A549 (cell line): ENCODE measurements at regions not wholly inside any gene's neighbourhood (a gene's known extent, or its start where the extent isn't known, plus 50 kb on each side); places are given as distances from the start of the nearest gene placed in this dataset.

Experiments used
- ATAC-seq, 2 experiments: fragments of 200-7000 bp in 1 of 2; fragments of >200 bp in 1 of 2; cut with Nextera tagmentation in 1 of 2; cut with Tn5 transposase in 1 of 2; 3 replicates each; pipeline versions ENCODE4 v1.8.0 to v1.9.1; 2018 to 2020; ENCODE audit warnings: mild to moderate bottlenecking in 1 of 2, moderate library complexity in 1 of 2
- CTCF ChIA-PET: fragments of 300-600 bp; sonication (Branson Sonifier 250); formaldehyde crosslinking; extraction: SDS; loops from one replicate; lab custom pipeline; 2021; ENCODE audit warnings: antibody characterized with exemption, inconsistent platforms; lab: Yijun Ruan, JAX
- POLR2A ChIA-PET: fragments of 350-600 bp; formaldehyde crosslinking; extraction: SDS; loops from one replicate; lab custom pipeline; 2021; ENCODE audit warnings: antibody characterized with exemption, inconsistent platforms; lab: Yijun Ruan, JAX
- DNase-seq, 2 experiments: peaks; one replicate each; pipeline versions ENCODE4 v3.0.0 to v3.0.0-alpha.2; 2011 to 2016; ENCODE audit warnings: low read depth in 1 of 2, low spot score in 1 of 2
- FAIRE-seq: peaks from 2 replicates; lab custom pipeline; 2011; peaks lifted over from hg19 to GRCh38; lab: Jason Lieb, UNC
- H3K27ac ChIP-seq, 2 experiments: fragments of >200 bp; sonication (Bioruptor Twin); formaldehyde crosslinking; 3 replicates each; pipeline ENCODE4 v1.5.1; 2016 to 2017
- H3K4me1 ChIP-seq: fragments of >200 bp; sonication (Bioruptor Twin); formaldehyde crosslinking; 3 replicates; pipeline ENCODE4 v1.6.1; 2016
- H3K4me2 ChIP-seq: fragments of >200 bp; sonication (Bioruptor Twin); formaldehyde crosslinking; 3 replicates; pipeline ENCODE4 v1.6.1; 2016
- H3K4me3 ChIP-seq: fragments of >200 bp; sonication (Bioruptor Twin); formaldehyde crosslinking; 3 replicates; pipeline ENCODE4 v1.5.1; 2016
- H3K9me3 ChIP-seq: fragments of >200 bp; sonication (Bioruptor Twin); formaldehyde crosslinking; 3 replicates; pipeline ENCODE4 v1.6.1; 2016
- BHLHE40 ChIP-seq: IDR thresholded peaks from 2 replicates; pipeline ENCODE4 v1.6.1; 2012; ENCODE audit warnings: low read depth, low read length, inconsistent platforms
- CBX2 ChIP-seq: fragments of 200-600 bp; sonication (generic); IDR thresholded peaks from 2 replicates; pipeline ENCODE4 v1.6.1; 2016; ENCODE audit warnings: low read depth, mild to moderate bottlenecking, borderline replicate concordance
- CEBPB ChIP-seq, 2 experiments: fragments of >200 bp in 1 of 2; sonication (Bioruptor Twin) in 1 of 2; formaldehyde crosslinking in 1 of 2; IDR thresholded peaks; 2 replicates each; pipeline ENCODE4 v1.6.1; 2012 to 2016
- CHD2 ChIP-seq: fragments of 150-350 bp; IDR thresholded peaks from 2 replicates; pipeline ENCODE4 v1.6.1; 2014; ENCODE audit warnings: low read length; ENCODE audit not compliant: partially characterized antibody
- EHF ChIP-seq: fragments of 250-450 bp; sonication (Bioruptor Pico); IDR thresholded peaks from 2 replicates; pipeline ENCODE4 v1.5.0; 2020; ENCODE audit warnings: mild to moderate bottlenecking
- EHMT2 ChIP-seq: fragments of 200-600 bp; sonication (generic); IDR thresholded peaks from 2 replicates; pipeline ENCODE4 v1.6.1; 2016; ENCODE audit warnings: antibody characterized with exemption, low read depth, mild to moderate bottlenecking, moderate library complexity
- ESRRA ChIP-seq: fragments of 150-350 bp; IDR thresholded peaks from 2 replicates; pipeline ENCODE4 v1.6.1; 2014; ENCODE audit warnings: mild to moderate bottlenecking, low read length, borderline replicate concordance
- FOSB ChIP-seq: fragments of 250-450 bp; sonication (Bioruptor Pico); IDR thresholded peaks from 2 replicates; pipeline ENCODE4 v1.5.0; 2020; ENCODE audit warnings: mild to moderate bottlenecking, moderate library complexity
- FOSL2 ChIP-seq, 2 experiments: fragments of 450-650 bp in 1 of 2; fragments of >200 bp in 1 of 2; sonication (Bioruptor Twin) in 1 of 2; formaldehyde crosslinking; IDR thresholded peaks; 2 replicates each; pipeline versions ENCODE4 v1.5.0 to v1.6.1; 2016 to 2020; ENCODE audit warnings: mild to moderate bottlenecking in 1 of 2, moderate library complexity in 1 of 2
- FOXS1 ChIP-seq: fragments of 250-450 bp; sonication (Bioruptor Pico); IDR thresholded peaks from 2 replicates; pipeline ENCODE4 v1.5.0; 2020; ENCODE audit warnings: mild to moderate bottlenecking, moderate library complexity
- HDAC2 ChIP-seq: fragments of 200-600 bp; sonication (generic); IDR thresholded peaks from 2 replicates; pipeline ENCODE4 v1.6.1; 2016
- HOXB13 ChIP-seq: fragments of 250-450 bp; sonication (Bioruptor Pico); IDR thresholded peaks from 2 replicates; pipeline ENCODE4 v1.5.0; 2020; ENCODE audit warnings: low read depth, mild to moderate bottlenecking, moderate library complexity
- HOXB5 ChIP-seq: fragments of 250-450 bp; sonication (Bioruptor Pico); IDR thresholded peaks from 2 replicates; pipeline ENCODE4 v1.5.0; 2020; ENCODE audit warnings: mild to moderate bottlenecking, moderate library complexity
- JUN ChIP-seq, 2 experiments: fragments of >200 bp; sonication (Bioruptor Twin); formaldehyde crosslinking; IDR thresholded peaks; 2 replicates in 1 of 2; 3 replicates in 1 of 2; pipeline ENCODE4 v1.6.1; 2016 to 2017
- JUNB ChIP-seq: fragments of >200 bp; sonication (Bioruptor Twin); formaldehyde crosslinking; IDR thresholded peaks from 2 replicates; pipeline ENCODE4 v1.6.1; 2016
- KDM1A ChIP-seq: fragments of 200-600 bp; sonication (generic); IDR thresholded peaks from 2 replicates; pipeline ENCODE4 v1.6.1; 2016; ENCODE audit warnings: low read depth, mild to moderate bottlenecking
- KDM5A ChIP-seq: fragments of 200-600 bp; sonication (generic); IDR thresholded peaks from 2 replicates; pipeline ENCODE4 v1.6.1; 2016; ENCODE audit warnings: antibody characterized with exemption, mild to moderate bottlenecking
- MAZ ChIP-seq: fragments of 150-350 bp; IDR thresholded peaks from 2 replicates; pipeline ENCODE4 v1.6.1; 2014; ENCODE audit warnings: antibody characterized with exemption, low read depth, low read length, borderline replicate concordance
- MYC ChIP-seq: IDR thresholded peaks from 2 replicates; pipeline ENCODE4 v1.6.1; 2012; ENCODE audit warnings: mild to moderate bottlenecking, inconsistent platforms, low read length, improper control_type of control experiment, borderline replicate concordance
- NPAS2 ChIP-seq: fragments of 250-450 bp; sonication (Bioruptor Pico); IDR thresholded peaks from 2 replicates; pipeline ENCODE4 v1.8.0; 2022; ENCODE audit warnings: mild to moderate bottlenecking, moderate library complexity, borderline replicate concordance
- PHF8 ChIP-seq: fragments of 200-600 bp; sonication (generic); IDR thresholded peaks from 2 replicates; pipeline ENCODE4 v1.6.1; 2016; ENCODE audit warnings: low read depth, mild to moderate bottlenecking, antibody characterized with exemption, moderate library complexity, borderline replicate concordance
- POLR2A ChIP-seq: IDR thresholded peaks from 2 replicates; pipeline ENCODE4 v1.6.1; 2012; ENCODE audit warnings: mild to moderate bottlenecking, low read length
- RAD21 ChIP-seq, 2 experiments: fragments of >200 bp in 1 of 2; sonication (Bioruptor Twin) in 1 of 2; formaldehyde crosslinking in 1 of 2; IDR thresholded peaks in 1 of 2; conservative IDR thresholded peaks in 1 of 2; 2 replicates in 1 of 2; 3 replicates in 1 of 2; pipeline ENCODE4 v1.6.1; 2012 to 2018; ENCODE audit warnings: inconsistent platforms in 1 of 2
- RCOR1 ChIP-seq: fragments of 150-350 bp; IDR thresholded peaks from 2 replicates; pipeline ENCODE4 v1.6.1; 2014; ENCODE audit warnings: antibody characterized with exemption, low read length, low read depth
- RNF2 ChIP-seq: fragments of 200-600 bp; sonication (generic); IDR thresholded peaks from 2 replicates; pipeline ENCODE4 v1.6.1; 2016; ENCODE audit warnings: low read depth, mild to moderate bottlenecking, antibody characterized with exemption, moderate library complexity, borderline replicate concordance
- TFCP2L1 ChIP-seq: fragments of 250-450 bp; sonication (Bioruptor Pico); IDR thresholded peaks from 2 replicates; pipeline ENCODE4 v1.5.0; 2021; ENCODE audit warnings: mild to moderate bottlenecking
- TP53 ChIP-seq: fragments of 250-450 bp; sonication (Bioruptor Pico); IDR thresholded peaks from 2 replicates; pipeline ENCODE4 v1.5.0; 2021; ENCODE audit warnings: mild to moderate bottlenecking, moderate library complexity
- ZSCAN20 ChIP-seq: fragments of 250-450 bp; sonication (Bioruptor Pico); IDR thresholded peaks from 2 replicates; pipeline ENCODE4 v1.8.0; 2022; ENCODE audit warnings: mild to moderate bottlenecking, moderate library complexity
- WGBS: methylation state at CpG from one replicate; pipeline ENCODE4 v1.1.6; 2017; ENCODE audit errors: missing lambda C conversion rate; 5-methylcytosine and 5-hydroxymethylcytosine counted together
- TF ChIP-seq, protein P1 (sequence below): IDR thresholded peaks from 2 replicates; pipeline ENCODE4 v1.6.1; 2012; ENCODE audit warnings: low read depth, borderline replicate concordance
- TF ChIP-seq, protein P2 (sequence below): fragments of 250-450 bp; sonication (Bioruptor Pico); IDR thresholded peaks from 2 replicates; pipeline ENCODE4 v1.5.0; 2020; ENCODE audit warnings: low read depth, mild to moderate bottlenecking, moderate library complexity
- TF ChIP-seq, protein P3 (sequence below): fragments of >200 bp; sonication (Bioruptor Twin); formaldehyde crosslinking; IDR thresholded peaks from 3 replicates; pipeline ENCODE4 v1.5.1; 2016

DNA sequence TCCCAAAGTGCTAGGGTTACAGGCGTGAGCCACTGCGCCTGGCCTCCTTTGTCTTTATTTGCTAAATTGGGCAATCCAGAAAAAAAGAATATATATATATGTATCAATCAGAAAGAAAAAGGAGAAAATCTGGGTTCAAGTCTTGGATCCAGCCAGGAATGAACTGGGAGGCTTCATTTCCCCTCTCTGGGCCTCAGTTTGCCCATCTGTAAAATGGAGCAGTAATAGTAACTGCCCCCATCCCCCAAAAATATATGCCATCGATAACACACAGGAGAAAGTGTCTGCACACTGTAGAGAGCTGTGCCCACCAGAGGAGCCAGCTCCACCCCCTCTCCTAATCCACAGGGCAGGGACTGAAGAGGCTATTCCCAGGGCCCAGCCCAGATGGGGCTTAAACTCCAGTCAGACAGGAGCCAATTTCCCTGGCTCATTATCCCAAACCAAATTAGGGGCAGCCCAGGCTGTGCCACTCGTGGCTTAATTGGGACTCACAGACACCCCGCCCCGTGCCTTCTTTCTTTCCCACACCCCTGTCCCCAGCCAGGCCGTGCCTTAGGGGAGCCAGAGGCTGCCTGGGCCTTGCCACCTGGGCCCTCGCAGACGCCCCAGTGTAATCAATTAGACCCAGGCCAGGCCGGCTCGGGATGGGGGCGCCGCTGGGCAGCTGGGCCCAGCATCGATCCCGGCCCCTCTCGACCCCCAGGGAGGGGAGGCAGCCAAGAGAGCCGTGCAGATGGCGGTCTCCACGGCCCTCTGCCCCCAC is 171.5 kb downstream of the MN1 start:
- FAIRE-seq (no peak), DNase-seq (no peak), ATAC-seq (no peak)
- CTCF ChIA-PET: no interaction called here
- WGBS: 78% methylated on average over 7 of the region's 19 CpGs
- Histone ChIP-seq H3K9me3 (no peaks in the 10 kb centered on the region), H3K27ac (no peak overlapping the region), H3K4me3 (no peak overlapping the region), H3K4me2 (no peak overlapping the region), H3K4me1 (no peaks in the 10 kb centered on the region)
- TF ChIP-seq CEBPB (IDR thresholded peaks at IDR 0.05) (no peak), FOXS1 (CRISPR knock-in tag) (no peak), CBX2 (no peak), PHF8 (no peak), ESRRA (no peak), KDM1A (no peak), JUN (IDR thresholded peaks at IDR 0.05) (no peak), EHMT2 (no peak), MAZ (no peak), BHLHE40 (no peak), RCOR1 (no peak), POLR2A (no peak), TP53 (CRISPR knock-in tag) (no peak), RNF2 (no peak), TFCP2L1 (CRISPR knock-in tag) (no peak)
- POLR2A ChIA-PET: no interaction called here

DNA sequence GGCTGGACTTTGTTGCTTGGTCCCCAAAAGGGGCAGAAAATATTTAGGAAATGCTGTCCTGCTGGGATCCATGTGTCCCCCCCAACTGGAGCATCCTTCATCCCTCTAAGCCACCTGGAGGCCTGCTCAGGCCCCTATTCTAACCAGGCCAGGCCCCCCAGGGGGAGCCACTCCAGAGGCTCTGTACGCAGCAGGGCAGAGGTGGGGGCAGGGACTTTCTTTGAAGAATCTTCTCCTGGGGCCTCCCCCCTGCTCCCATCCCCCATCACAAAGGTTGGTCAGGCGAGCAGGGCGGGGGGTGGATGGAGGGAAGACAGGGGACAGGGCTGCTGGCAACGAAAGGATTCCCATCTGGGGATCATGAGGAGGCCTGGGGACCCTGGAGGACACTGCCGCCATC is 170.8 kb downstream of the MN1 start:
- no peaks in the 10 kb centered on the region for H3K9me3 ChIP-seq
- no peak overlapping the region for H3K4me3 ChIP-seq
- no peak for ATAC-seq
- H3K27ac ChIP-seq: no peak overlapping the region
- WGBS: 87% methylated on average over 2 of the region's 5 CpGs
- DNase-seq: no peak
- H3K4me1 ChIP-seq: no peaks in the 10 kb centered on the region
- no peak for FAIRE-seq
- POLR2A ChIA-PET: no interaction called here
- TF ChIP-seq CHD2 (no peak), ZSCAN20 (CRISPR knock-in tag) (no peak), HOXB13 (CRISPR knock-in tag) (no peak), RAD21 (conservative IDR thresholded peaks at IDR 0.05 in 1 of 2, IDR thresholded peaks at IDR 0.05 in 1 of 2) (no peak), KDM1A (no peak), KDM5A (no peak), FOSB (CRISPR knock-in tag) (no peak), HOXB5 (CRISPR knock-in tag) (no peak), NPAS2 (no peak), JUNB (no peak), EHF (CRISPR knock-in tag) (no peak), ESRRA (no peak), FOSL2 (IDR thresholded peaks at IDR 0.05) (no peak), FOSL2 (CRISPR knock-in tag; IDR thresholded peaks at IDR 0.05) (no peak), MYC (no peak), HDAC2 (no peak)
- TF ChIP-seq, protein P1, sequence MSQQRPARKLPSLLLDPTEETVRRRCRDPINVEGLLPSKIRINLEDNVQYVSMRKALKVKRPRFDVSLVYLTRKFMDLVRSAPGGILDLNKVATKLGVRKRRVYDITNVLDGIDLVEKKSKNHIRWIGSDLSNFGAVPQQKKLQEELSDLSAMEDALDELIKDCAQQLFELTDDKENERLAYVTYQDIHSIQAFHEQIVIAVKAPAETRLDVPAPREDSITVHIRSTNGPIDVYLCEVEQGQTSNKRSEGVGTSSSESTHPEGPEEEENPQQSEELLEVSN: no peak
- TF ChIP-seq, protein P2, sequence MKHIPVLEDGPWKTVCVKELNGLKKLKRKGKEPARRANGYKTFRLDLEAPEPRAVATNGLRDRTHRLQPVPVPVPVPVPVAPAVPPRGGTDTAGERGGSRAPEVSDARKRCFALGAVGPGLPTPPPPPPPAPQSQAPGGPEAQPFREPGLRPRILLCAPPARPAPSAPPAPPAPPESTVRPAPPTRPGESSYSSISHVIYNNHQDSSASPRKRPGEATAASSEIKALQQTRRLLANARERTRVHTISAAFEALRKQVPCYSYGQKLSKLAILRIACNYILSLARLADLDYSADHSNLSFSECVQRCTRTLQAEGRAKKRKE (CRISPR knock-in tag): no peak
- TF ChIP-seq, protein P3, sequence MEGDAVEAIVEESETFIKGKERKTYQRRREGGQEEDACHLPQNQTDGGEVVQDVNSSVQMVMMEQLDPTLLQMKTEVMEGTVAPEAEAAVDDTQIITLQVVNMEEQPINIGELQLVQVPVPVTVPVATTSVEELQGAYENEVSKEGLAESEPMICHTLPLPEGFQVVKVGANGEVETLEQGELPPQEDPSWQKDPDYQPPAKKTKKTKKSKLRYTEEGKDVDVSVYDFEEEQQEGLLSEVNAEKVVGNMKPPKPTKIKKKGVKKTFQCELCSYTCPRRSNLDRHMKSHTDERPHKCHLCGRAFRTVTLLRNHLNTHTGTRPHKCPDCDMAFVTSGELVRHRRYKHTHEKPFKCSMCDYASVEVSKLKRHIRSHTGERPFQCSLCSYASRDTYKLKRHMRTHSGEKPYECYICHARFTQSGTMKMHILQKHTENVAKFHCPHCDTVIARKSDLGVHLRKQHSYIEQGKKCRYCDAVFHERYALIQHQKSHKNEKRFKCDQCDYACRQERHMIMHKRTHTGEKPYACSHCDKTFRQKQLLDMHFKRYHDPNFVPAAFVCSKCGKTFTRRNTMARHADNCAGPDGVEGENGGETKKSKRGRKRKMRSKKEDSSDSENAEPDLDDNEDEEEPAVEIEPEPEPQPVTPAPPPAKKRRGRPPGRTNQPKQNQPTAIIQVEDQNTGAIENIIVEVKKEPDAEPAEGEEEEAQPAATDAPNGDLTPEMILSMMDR: no peak
- no peak overlapping the region for H3K4me2 ChIP-seq
- CTCF ChIA-PET: no interaction called here
